HEK293 (cell line): ENCODE measurements at regions not wholly inside any gene's neighbourhood (a gene's known extent, or its start where the extent isn't known, plus 50 kb on each side); places are given as distances from the start of the nearest gene placed in this dataset.

Experiments
- CTCF ChIA-PET: fragments of 350-600 bp; formaldehyde crosslinking; extraction: SDS; loops from one replicate; lab custom pipeline; 2021; ENCODE audit warnings: antibody characterized with exemption; lab: Yijun Ruan, JAX
- POLR2A ChIA-PET: fragments of 300-600 bp; formaldehyde crosslinking; extraction: SDS; loops from one replicate; lab custom pipeline; 2020; ENCODE audit warnings: antibody characterized with exemption, inconsistent platforms; lab: Yijun Ruan, JAX
- H3K27ac ChIP-seq: fragments of 200-500 bp; sonication (Bioruptor generic); 2 replicates; pipeline ENCODE4 v1.5.1; 2014; ENCODE audit warnings: low read depth, low read length, control low read depth, inconsistent platforms; ENCODE audit errors: extremely low read depth
- H3K36me3 ChIP-seq, 2 experiments: fragments of 200-500 bp in 1 of 2; sonication (Bioruptor generic) in 1 of 2; 1 replicate in 1 of 2; 2 replicates in 1 of 2; pipeline ENCODE4 v1.5.1; 2014 to 2017; ENCODE audit warnings: inconsistent platforms in 2 of 2, low read length in 2 of 2; ENCODE audit not compliant: control insufficient read depth in 2 of 2, insufficient read depth in 1 of 2
- H3K4me1 ChIP-seq: fragments of 200-500 bp; sonication (Bioruptor generic); 2 replicates; pipeline ENCODE4 v1.5.1; 2014; ENCODE audit warnings: mild to moderate bottlenecking, low read length, inconsistent platforms; ENCODE audit not compliant: control insufficient read depth, insufficient read depth
- H3K4me3 ChIP-seq: 2 replicates; pipeline ENCODE4 v1.5.1; 2011; ENCODE audit warnings: low read depth, mild to moderate bottlenecking, control low read depth, low read length, moderate library complexity
- H3K9me3 ChIP-seq: fragments of 200-500 bp; sonication (Bioruptor generic); 2 replicates; pipeline ENCODE4 v1.5.1; 2014; ENCODE audit warnings: low read depth, low read length, inconsistent platforms; ENCODE audit not compliant: control insufficient read depth, insufficient read depth
- ATF2 ChIP-seq: fragments of 450-650 bp; formaldehyde crosslinking; IDR thresholded peaks from 2 replicates; pipeline ENCODE4 v1.5.1; 2016; ENCODE audit warnings: missing biosample characterization, missing genetic modification characterization, low read depth
- BCL11B ChIP-seq: fragments of 450-650 bp; formaldehyde crosslinking; IDR thresholded peaks from 2 replicates; pipeline ENCODE4 v1.5.1; 2016; ENCODE audit warnings: low read depth, missing biosample characterization, missing genetic modification characterization
- BCL6B ChIP-seq: fragments of 450-650 bp; formaldehyde crosslinking; IDR thresholded peaks from 2 replicates; pipeline ENCODE4 v1.5.1; 2017; ENCODE audit warnings: missing biosample characterization, missing genetic modification characterization
- GLIS1 ChIP-seq: fragments of 450-650 bp; formaldehyde crosslinking; IDR thresholded peaks from 2 replicates; pipeline ENCODE4 v1.5.1; 2016; ENCODE audit warnings: missing biosample characterization, missing genetic modification characterization
- GLIS2 ChIP-seq: fragments of 450-650 bp; formaldehyde crosslinking; IDR thresholded peaks from 2 replicates; pipeline ENCODE4 v1.5.1; 2016; ENCODE audit warnings: missing biosample characterization, missing genetic modification characterization
- KLF16 ChIP-seq: fragments of 450-650 bp; formaldehyde crosslinking; IDR thresholded peaks from 2 replicates; pipeline ENCODE4 v1.5.1; 2017; ENCODE audit warnings: missing biosample characterization, missing genetic modification characterization
- KLF7 ChIP-seq: fragments of 450-650 bp; formaldehyde crosslinking; IDR thresholded peaks from 2 replicates; pipeline ENCODE4 v1.5.1; 2016; ENCODE audit warnings: missing biosample characterization, missing genetic modification characterization, borderline replicate concordance
- MYNN ChIP-seq: fragments of 450-650 bp; formaldehyde crosslinking; IDR thresholded peaks from 2 replicates; pipeline ENCODE4 v1.5.1; 2016; ENCODE audit warnings: missing biosample characterization, missing genetic modification characterization, borderline replicate concordance
- PRDM10 ChIP-seq: fragments of 450-650 bp; formaldehyde crosslinking; IDR thresholded peaks from 2 replicates; pipeline ENCODE4 v1.5.1; 2016; ENCODE audit warnings: missing biosample characterization, missing genetic modification characterization
- ZBTB20 ChIP-seq: fragments of 450-650 bp; formaldehyde crosslinking; IDR thresholded peaks from 2 replicates; pipeline ENCODE4 v1.5.1; 2016; ENCODE audit warnings: missing biosample characterization, missing genetic modification characterization
- ZNF112 ChIP-seq: fragments of 450-650 bp; formaldehyde crosslinking; IDR thresholded peaks from 2 replicates; pipeline ENCODE4 v1.5.0; 2017; ENCODE audit warnings: missing biosample characterization, missing genetic modification characterization
- ZNF169 ChIP-seq: fragments of 450-650 bp; formaldehyde crosslinking; IDR thresholded peaks from 2 replicates; pipeline ENCODE4 v1.5.1; 2016; ENCODE audit warnings: missing biosample characterization, missing genetic modification characterization
- ZNF175 ChIP-seq: fragments of 450-650 bp; formaldehyde crosslinking; IDR thresholded peaks from 2 replicates; pipeline ENCODE4 v1.5.1; 2016; ENCODE audit warnings: missing biosample characterization, missing genetic modification characterization
- ZNF221 ChIP-seq: fragments of 450-650 bp; formaldehyde crosslinking; IDR thresholded peaks from 2 replicates; pipeline ENCODE4 v1.5.1; 2017; ENCODE audit warnings: missing biosample characterization, missing genetic modification characterization, borderline replicate concordance
- ZNF335 ChIP-seq: fragments of 450-650 bp; formaldehyde crosslinking; conservative IDR thresholded peaks from 2 replicates; pipeline ENCODE4 v1.5.1; 2016; ENCODE audit warnings: missing biosample characterization, missing genetic modification characterization
- ZNF341 ChIP-seq: fragments of 450-650 bp; formaldehyde crosslinking; IDR thresholded peaks from 2 replicates; pipeline ENCODE4; 2016; ENCODE audit warnings: low read depth, missing biosample characterization, missing genetic modification characterization
- ZNF366 ChIP-seq: fragments of 450-650 bp; formaldehyde crosslinking; conservative IDR thresholded peaks from 2 replicates; pipeline ENCODE4 v1.5.1; 2016; ENCODE audit warnings: missing biosample characterization, missing genetic modification characterization
- ZNF404 ChIP-seq: fragments of 450-650 bp; formaldehyde crosslinking; IDR thresholded peaks from 2 replicates; pipeline ENCODE4 v1.5.1; 2017; ENCODE audit warnings: missing biosample characterization, missing genetic modification characterization
- ZNF501 ChIP-seq: fragments of 450-650 bp; formaldehyde crosslinking; IDR thresholded peaks from 2 replicates; pipeline ENCODE4 v1.5.1; 2016; ENCODE audit warnings: missing biosample characterization, missing genetic modification characterization
- ZNF621 ChIP-seq: fragments of 450-650 bp; formaldehyde crosslinking; IDR thresholded peaks from 2 replicates; pipeline ENCODE4 v1.5.1; 2017; ENCODE audit warnings: missing biosample characterization, missing genetic modification characterization
- ZNF664 ChIP-seq: fragments of 450-650 bp; formaldehyde crosslinking; IDR thresholded peaks from 2 replicates; pipeline ENCODE4 v1.5.1; 2016; ENCODE audit warnings: missing biosample characterization, missing genetic modification characterization
- ZNF670 ChIP-seq: fragments of 450-650 bp; formaldehyde crosslinking; IDR thresholded peaks from 2 replicates; pipeline ENCODE4 v1.5.1; 2016; ENCODE audit warnings: missing biosample characterization, missing genetic modification characterization, low read depth
- ZNF677 ChIP-seq: fragments of 450-650 bp; IDR thresholded peaks from 2 replicates; pipeline ENCODE4 v1.5.0; 2018; ENCODE audit warnings: missing biosample characterization, mild to moderate bottlenecking, missing genetic modification characterization, moderate library complexity
- ZNF777 ChIP-seq: fragments of 450-650 bp; formaldehyde crosslinking; IDR thresholded peaks from 2 replicates; pipeline ENCODE4 v1.5.1; 2017; ENCODE audit warnings: missing biosample characterization, missing genetic modification characterization, borderline replicate concordance
- ZNF791 ChIP-seq: fragments of 450-650 bp; formaldehyde crosslinking; IDR thresholded peaks from 2 replicates; pipeline ENCODE4 v1.5.1; 2016; ENCODE audit warnings: missing biosample characterization, missing genetic modification characterization
- ZSCAN16 ChIP-seq: fragments of 450-650 bp; formaldehyde crosslinking; IDR thresholded peaks from 2 replicates; pipeline ENCODE4 v1.5.1; 2016; ENCODE audit warnings: missing biosample characterization, missing genetic modification characterization
- ZSCAN4 ChIP-seq: fragments of 450-650 bp; formaldehyde crosslinking; IDR thresholded peaks from 2 replicates; pipeline ENCODE4 v1.5.1; 2017; ENCODE audit warnings: missing biosample characterization, missing genetic modification characterization

GRCh38 chr3:59425942-59426341, 376.1 kb upstream of the CFAP20DC start:
- CTCF ChIA-PET = no interaction called here
- no peaks in the 10 kb centered on the region for H3K4me1 ChIP-seq

GRCh38 chr3:59425371-59425770, 375.5 kb upstream of the CFAP20DC start:
- CTCF ChIA-PET = no interaction called here
- Histone ChIP-seq H3K36me3 (no peaks in the 10 kb centered on the region), H3K4me1 (no peaks in the 10 kb centered on the region)
- TF ChIP-seq ZNF175 (tag by site-specific recombination) (no peak), ZNF664 (tag by site-specific recombination) (no peak), BCL11B (no peak), ZNF670 (no peak), ZNF791 (no peak), ZNF677 (no peak), ZSCAN4 (tag by site-specific recombination) (no peak), ZNF221 (tag by site-specific recombination) (no peak)
- TF ChIP-seq, all 188 proteins: peak for 0
- POLR2A ChIA-PET = no interaction called here
- H3K4me3 ChIP-seq = no peak overlapping the region
- no peak overlapping the region for H3K27ac ChIP-seq
- H3K9me3 ChIP-seq = no peaks in the 10 kb centered on the region

More at GRCh38 chr3:59425942-59426341, 376.1 kb upstream of the CFAP20DC start:
- no peak overlapping the region for H3K4me3 ChIP-seq
- POLR2A ChIA-PET = no interaction called here
- no peaks in the 10 kb centered on the region for H3K9me3 ChIP-seq
- no peaks in the 10 kb centered on the region for H3K36me3 ChIP-seq
- TF ChIP-seq KLF7 (tag by site-specific recombination) (no peak), KLF16 (tag by site-specific recombination) (no peak), ZNF404 (no peak), ZBTB20 (no peak), GLIS1 (tag by site-specific recombination) (no peak), ZNF621 (tag by site-specific recombination) (no peak), ZNF169 (tag by site-specific recombination) (no peak), ZNF112 (tag by site-specific recombination) (no peak), ZNF341 (no peak), BCL6B (tag by site-specific recombination) (no peak), ZNF501 (tag by site-specific recombination) (no peak)
- H3K27ac ChIP-seq = no peak overlapping the region

- CTCF ChIA-PET = no interaction called here
- H3K9me3 ChIP-seq = no peaks in the 10 kb centered on the region
- H3K27ac ChIP-seq = no peak overlapping the region
- POLR2A ChIA-PET = no interaction called here
- H3K4me1 ChIP-seq = no peaks in the 10 kb centered on the region
- no peaks in the 10 kb centered on the region for H3K36me3 ChIP-seq
- H3K4me3 ChIP-seq = no peak overlapping the region
- no peak for TF ChIP-seq ZNF366
- no peak for TF ChIP-seq ATF2 (tag by site-specific recombination)
- no peak for TF ChIP-seq PRDM10 (tag by site-specific recombination)
- no peak for TF ChIP-seq GLIS2 (tag by site-specific recombination)
- TF ChIP-seq ZBTB20 = no peak
- TF ChIP-seq MYNN (tag by site-specific recombination) = no peak
- no peak for TF ChIP-seq ZNF335
- no peak for TF ChIP-seq ZNF777 (tag by site-specific recombination)
- no peak for TF ChIP-seq ZSCAN16 (tag by site-specific recombination)
These were observed 374.6 kb upstream of the CFAP20DC start for GRCh38 chr3:59424268-59425010.
